AG09319 (cell line): ENCODE measurements at regions not wholly inside any gene's neighbourhood (a gene's known extent, or its start where the extent isn't known, plus 50 kb on each side); places are given as distances from the start of the nearest gene placed in this dataset.

Source experiments
- DNase-seq: peaks from one replicate; pipeline ENCODE4 v3.0.0-alpha.2; 2010; ENCODE audit warnings: low read depth; ENCODE audit errors: extremely low read depth
- CTCF ChIP-seq: IDR thresholded peaks from 2 replicates; pipeline ENCODE4 v1.5.1; 2011; ENCODE audit warnings: low read depth, mild to moderate bottlenecking, inconsistent platforms, low read length, moderate library complexity

DNA sequence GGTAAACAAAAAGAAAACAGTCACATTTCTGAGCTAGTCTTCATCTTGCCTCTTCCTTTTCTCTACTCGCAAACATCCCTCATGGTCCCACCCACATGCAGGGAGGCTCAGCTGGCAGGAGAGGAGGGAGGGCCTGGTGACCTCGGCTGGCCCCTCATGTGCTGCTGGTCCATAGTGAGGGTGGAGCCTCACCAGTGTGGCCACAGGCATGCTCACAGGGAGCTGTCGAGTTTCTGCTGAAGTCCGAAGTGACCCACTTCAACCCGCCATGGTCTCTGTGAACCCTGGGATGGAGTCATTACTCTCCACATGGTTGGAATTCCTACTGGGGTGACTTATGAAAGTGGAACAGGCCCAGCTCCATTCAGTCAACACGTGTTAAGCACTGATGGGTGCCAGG is 253.4 kb downstream of the RHOU start:
- no peak for TF ChIP-seq CTCF
- DNase-seq: no peak

DNA sequence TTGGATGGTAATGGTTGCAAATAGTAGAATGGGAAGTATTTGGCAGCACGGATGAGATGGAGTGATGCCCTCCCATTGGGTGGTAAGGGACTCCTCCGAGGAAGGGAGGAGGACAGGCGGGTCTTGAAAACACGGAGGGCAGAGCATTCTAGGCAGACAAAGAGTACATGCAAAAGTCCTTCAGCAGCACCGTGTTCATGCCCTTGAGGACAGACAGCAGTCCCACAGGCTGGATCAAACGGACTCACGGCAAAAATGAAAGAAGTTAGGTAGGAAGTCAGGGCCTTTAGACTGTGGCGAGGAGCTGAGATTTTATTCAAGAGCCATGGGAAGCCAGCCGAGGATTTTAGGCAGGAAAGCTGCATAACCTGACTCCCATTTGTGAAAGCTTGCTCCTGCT is 253.9 kb downstream of the RHOU start:
- TF ChIP-seq CTCF: no peak
- no peak for DNase-seq

DNA sequence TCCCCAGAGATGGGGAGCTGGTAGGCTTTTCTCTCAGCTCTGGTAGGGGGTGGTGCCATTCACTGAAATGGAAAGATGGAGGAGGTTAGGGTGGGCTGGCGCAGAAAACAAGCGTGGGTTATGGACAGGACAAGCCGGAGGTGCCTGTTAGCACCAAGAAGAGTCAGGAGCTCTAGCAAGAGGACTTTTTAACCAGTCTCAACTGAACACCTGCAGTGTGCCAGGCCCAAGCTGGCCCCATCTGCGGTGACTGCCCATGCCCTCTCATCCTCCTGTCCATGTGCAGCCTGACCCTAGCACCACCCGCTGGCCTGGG is 254.4 kb downstream of the RHOU start:
- no peak for TF ChIP-seq CTCF
- DNase-seq: no peak

- TF ChIP-seq CTCF: no peak
- DNase-seq: no peak
These were observed 254.9 kb downstream of the RHOU start for GRCh38 chr1:228989992-228990827.

- no peak for DNase-seq
- TF ChIP-seq CTCF: no peak
These were observed 255.8 kb downstream of the RHOU start for GRCh38 chr1:228990906-228991569.

- no peak for DNase-seq
- no peak for TF ChIP-seq CTCF
These were observed 256.8 kb downstream of the RHOU start for GRCh38 chr1:228992044-228992443.

- no peak for TF ChIP-seq CTCF
- no peak for DNase-seq
These were observed 257.7 kb downstream of the RHOU start for GRCh38 chr1:228992907-228993535.
